Transverse colon (tissue), 4 donors: ENCODE measurements at regions not wholly inside any gene's neighbourhood (a gene's known extent, or its start where the extent isn't known, plus 50 kb on each side); places are given as distances from the start of the nearest gene placed in this dataset.
"Not testable (repeated sequence)": the region's sequence is repeated elsewhere in the genome, so short reads cannot be mapped to it uniquely, and the experiment has no call there.

ENCODE experiments used
- DNase-seq: peaks from one replicate; pipeline ENCODE4 v3.0.0-alpha.2; 2019
- H3K27ac ChIP-seq, 4 donors: fragments of 200-600 bp; sonication (generic); 2 replicates each; pipeline ENCODE4 v1.5.1; 2016 to 2018; ENCODE audit warnings: inconsistent platforms in 4 of 4
- H3K27me3 ChIP-seq: fragments of 200-600 bp; sonication (generic); 2 replicates; pipeline ENCODE4 v1.5.1; 2017; ENCODE audit warnings: inconsistent platforms
- H3K36me3 ChIP-seq, 4 donors: fragments of 200-600 bp; sonication (generic); 2 replicates each; pipeline ENCODE4 v1.5.1; 2017 to 2019; ENCODE audit warnings: inconsistent platforms in 4 of 4
- H3K4me1 ChIP-seq, 4 donors: fragments of 200-600 bp; sonication (generic); 2 replicates each; pipeline ENCODE4 v1.5.1; 2017 to 2020; ENCODE audit warnings: inconsistent platforms in 4 of 4
- H3K4me3 ChIP-seq, 4 donors: fragments of 200-600 bp; sonication (generic); 1 replicate in 1 of 4; 2 replicates in 3 of 4; pipeline versions ENCODE4 v1.5.1 to v1.6.1; 2017 to 2019; ENCODE audit warnings: inconsistent platforms in 4 of 4
- H3K9me3 ChIP-seq, 2 donors: fragments of 200-600 bp; sonication (generic); 2 replicates each; pipeline ENCODE4 v1.5.1; 2017 to 2019; ENCODE audit warnings: inconsistent platforms in 2 of 2
- CTCF ChIP-seq, 5 experiments: fragments of 200-600 bp in 3 of 5; fragments of 450-650 bp in 2 of 5; sonication (generic) in 3 of 5; IDR thresholded peaks; 1 replicate in 2 of 5; 2 replicates in 3 of 5; pipeline ENCODE4 v1.5.1; 2016 to 2017; ENCODE audit warnings: antibody characterized with exemption in 5 of 5, inconsistent platforms in 3 of 5, mild to moderate bottlenecking in 2 of 5, moderate library complexity in 1 of 5
- EP300 ChIP-seq: sonication (generic); formaldehyde crosslinking; IDR thresholded peaks from one replicate; pipeline ENCODE4 v1.6.1; 2017; ENCODE audit warnings: antibody characterized with exemption, low read depth
- POLR2A ChIP-seq: fragments of 450-650 bp; IDR thresholded peaks from one replicate; pipeline ENCODE4 v1.6.1; 2016; ENCODE audit warnings: antibody characterized with exemption, mild to moderate bottlenecking, moderate library complexity
- POLR2AphosphoS5 ChIP-seq, 3 donors: sonication (generic); formaldehyde crosslinking; IDR thresholded peaks; one replicate each; pipeline ENCODE4 v1.6.1; 2016; ENCODE audit warnings: antibody characterized with exemption in 3 of 3
- WGBS, 2 donors: methylation state at CpG; one replicate each; pipeline ENCODE4 v1.1.5; 2018; ENCODE audit warnings: low coverage in 1 of 2; 5-methylcytosine and 5-hydroxymethylcytosine counted together
- in situ Hi-C, 4 donors: fragments of 200-750 bp; cut with MboI; loops; one replicate each; pipeline versions ENCODE4 v1.15.0 to v1.15.1; 2017; ENCODE audit warnings: low sequenced_read_pairs in 3 of 4, low pct_ligation_motif_present in 1 of 4, low pct_unique_long_range_greater_than_20kb in 1 of 4
- intact Hi-C: fragments of 100-400 bp; cut with DNase I; formaldehyde crosslinking; loops from one replicate; pipeline ENCODE4 v1.15.1; 2023; ENCODE audit warnings: low total_unique reads

GRCh38 chr6:139982652-139983295 is 608.3 kb upstream of the CITED2 start:
- in situ Hi-C loops (no loop called here), intact Hi-C loops (no loop called here)
- WGBS, 2 donors = 36 to 49% methylated on average over 4 of the region's 4 CpGs
- H3K27ac ChIP-seq = peak overlapping the region; percentile 67 to 79 (median 72)
- H3K9me3 ChIP-seq = no peaks in the 10 kb centered on the region
- DNase-seq = no peak
- H3K27me3 ChIP-seq = no peaks in the 10 kb centered on the region
- no peaks in the 10 kb centered on the region for H3K36me3 ChIP-seq
- TF ChIP-seq POLR2A = no peak
- H3K4me3 ChIP-seq = no peak overlapping the region
- peaks cover 17 to 46% (median 28%) of the 10 kb centered on the region in 4 donors for H3K4me1 ChIP-seq

GRCh38 chr6:139982195-139982594 is 607.7 kb upstream of the CITED2 start:
- H3K27ac ChIP-seq = peak overlapping the region; percentile 67 to 79 (median 72)
- H3K4me3 ChIP-seq = no peak overlapping the region
- H3K4me1 ChIP-seq = peaks cover 17 to 46% (median 28%) of the 10 kb centered on the region in 4 donors
- 0% methylated on average over 1 of the region's 1 CpG for WGBS, 2 donors
- DNase-seq = no peak
- no peaks in the 10 kb centered on the region for H3K27me3 ChIP-seq
- TF ChIP-seq POLR2AphosphoS5 (IDR thresholded peaks at IDR 0.05) = no peak
- no peak for TF ChIP-seq CTCF (IDR thresholded peaks at IDR 0.05)
- TF ChIP-seq POLR2A = no peak
- no peak for TF ChIP-seq EP300
- no peaks in the 10 kb centered on the region for H3K9me3 ChIP-seq
- intact Hi-C loops = no loop called here
- in situ Hi-C loops = no loop called here
- no peaks in the 10 kb centered on the region for H3K36me3 ChIP-seq

- H3K27me3 ChIP-seq = no peaks in the 10 kb centered on the region
- peak overlapping the region; percentile 67 to 79 (median 72) for H3K27ac ChIP-seq
- H3K4me1 ChIP-seq = peaks cover 17 to 46% (median 28%) of the 10 kb centered on the region in 4 donors
Observed at GRCh38 chr6:139981768-139982181, 607.3 kb upstream of the CITED2 start.

GRCh38 chr6:139981066-139981624 is 606.7 kb upstream of the CITED2 start:
- TF ChIP-seq POLR2A (no peak), CTCF (IDR thresholded peaks at IDR 0.05) (no peak), POLR2AphosphoS5 (IDR thresholded peaks at IDR 0.05) (no peak), EP300 (no peak)
- no peak overlapping the region for H3K4me3 ChIP-seq
- DNase-seq = no peak
- in situ Hi-C loops = no loop called here
- peaks cover 17 to 46% (median 28%) of the 10 kb centered on the region in 4 donors for H3K4me1 ChIP-seq
- 83 to 94% methylated on average over 1 of the region's 1 CpG for WGBS, 2 donors
- no peaks in the 10 kb centered on the region for H3K36me3 ChIP-seq
- no peaks in the 10 kb centered on the region for H3K9me3 ChIP-seq
- intact Hi-C loops = no loop called here
- H3K27ac ChIP-seq = peak overlapping the region; percentile 67 to 79 (median 72)
- no peaks in the 10 kb centered on the region for H3K27me3 ChIP-seq

More at GRCh38 chr6:139981768-139982181, 607.3 kb upstream of the CITED2 start:
- Histone ChIP-seq H3K4me3 (no peak overlapping the region), H3K36me3 (no peaks in the 10 kb centered on the region), H3K9me3 (no peaks in the 10 kb centered on the region)
- in situ Hi-C loops (no loop called here), intact Hi-C loops (no loop called here)
- 2 to 6% methylated on average over 5 of the region's 5 CpGs for WGBS, 2 donors
- peak; percentile 20 for DNase-seq
- TF ChIP-seq CTCF (IDR thresholded peaks at IDR 0.05) = no peak
- no peak for TF ChIP-seq EP300

GRCh38 chr6:139980631-139981030 is 606.2 kb upstream of the CITED2 start:
- 56 to 65% methylated on average over 2 to 3 of the region's 3 CpGs for WGBS, 2 donors
- H3K36me3 ChIP-seq, in situ Hi-C loops, H3K9me3 ChIP-seq, intact Hi-C loops, DNase-seq, H3K4me3 ChIP-seq, H3K27me3 ChIP-seq: not testable (repeated sequence)
- Histone ChIP-seq H3K27ac (peak overlapping the region; percentile 24 to 79 (median 72)), H3K4me1 (peaks cover 17 to 46% (median 28%) of the 10 kb centered on the region in 4 donors)
